ENCODE measurements at regions not wholly inside any gene's neighbourhood (a gene's known extent, or its start where the extent isn't known, plus 50 kb on each side); places are given as distances from the start of the nearest gene placed in this dataset.
"Not testable (repeated sequence)": the region's sequence is repeated elsewhere in the genome, so short reads cannot be mapped to it uniquely, and the experiment has no call there.

GRCh38 chr3:137669519-137670060 is 94.5 kb upstream of the SOX14 start:
- WGBS (ENCODE audit: insufficient coverage, low lambda C conversion rate): no CpG with 5 or more reads among the region's 2 CpGs
- no peaks in the 10 kb centered on the region for H3K9me3 ChIP-seq (ENCODE audit: control insufficient read depth, low read depth, low read length)
- H3K27me3 ChIP-seq (ENCODE audit: control insufficient read depth, insufficient read depth, low read length): no peaks in the 10 kb centered on the region
- no peak for DNase-seq
- H3K4me3 ChIP-seq (ENCODE audit: low read length): no peak overlapping the region
- H3K36me3 ChIP-seq (ENCODE audit: control insufficient read depth, insufficient read depth, low read length): no peaks in the 10 kb centered on the region
- H3K4me1 ChIP-seq (ENCODE audit: control insufficient read depth, insufficient read depth, low read length): no peaks in the 10 kb centered on the region
- H3K27ac ChIP-seq (ENCODE audit: low read length): no peak overlapping the region

GRCh38 chr3:137687181-137687879 is 76.8 kb upstream of the SOX14 start:
- H3K4me3 ChIP-seq (ENCODE audit: low read length): no peak overlapping the region
- H3K27ac ChIP-seq (ENCODE audit: low read length): no peak overlapping the region
- H3K4me1 ChIP-seq (ENCODE audit: control insufficient read depth, insufficient read depth, low read length): no peaks in the 10 kb centered on the region
- no peaks in the 10 kb centered on the region for H3K27me3 ChIP-seq (ENCODE audit: control insufficient read depth, insufficient read depth, low read length)
- WGBS (ENCODE audit: insufficient coverage, low lambda C conversion rate): no CpG with 5 or more reads among the region's 4 CpGs
- no peaks in the 10 kb centered on the region for H3K9me3 ChIP-seq (ENCODE audit: control insufficient read depth, low read depth, low read length)
- no peak for DNase-seq
- no peaks in the 10 kb centered on the region for H3K36me3 ChIP-seq (ENCODE audit: control insufficient read depth, insufficient read depth, low read length)

GRCh38 chr3:137692803-137693431 is 71.2 kb upstream of the SOX14 start:
- Histone ChIP-seq H3K36me3 (ENCODE audit: control insufficient read depth, insufficient read depth, low read length) (no peaks in the 10 kb centered on the region), H3K27me3 (ENCODE audit: control insufficient read depth, insufficient read depth, low read length) (no peaks in the 10 kb centered on the region), H3K4me1 (ENCODE audit: control insufficient read depth, insufficient read depth, low read length) (no peaks in the 10 kb centered on the region), H3K4me3 (ENCODE audit: low read length) (no peak overlapping the region), H3K9me3 (ENCODE audit: control insufficient read depth, low read depth, low read length) (no peaks in the 10 kb centered on the region), H3K27ac (ENCODE audit: low read length) (no peak overlapping the region)
- no CpG with 5 or more reads among the region's 6 CpGs for WGBS (ENCODE audit: insufficient coverage, low lambda C conversion rate)
- DNase-seq: no peak

GRCh38 chr3:137693791-137694190 is 70.3 kb upstream of the SOX14 start:
- Histone ChIP-seq H3K27me3 (ENCODE audit: control insufficient read depth, insufficient read depth, low read length) (no peaks in the 10 kb centered on the region), H3K36me3 (ENCODE audit: control insufficient read depth, insufficient read depth, low read length) (no peaks in the 10 kb centered on the region), H3K9me3 (ENCODE audit: control insufficient read depth, low read depth, low read length) (no peaks in the 10 kb centered on the region), H3K27ac (ENCODE audit: low read length) (no peak overlapping the region), H3K4me3 (ENCODE audit: low read length) (no peak overlapping the region), H3K4me1 (ENCODE audit: control insufficient read depth, insufficient read depth, low read length) (no peaks in the 10 kb centered on the region)
- no peak for DNase-seq
- WGBS (ENCODE audit: insufficient coverage, low lambda C conversion rate): no CpG with 5 or more reads among the region's 2 CpGs

GRCh38 chr3:137694836-137695235 is 69.3 kb upstream of the SOX14 start:
- H3K4me3 ChIP-seq (ENCODE audit: low read length): no peak overlapping the region
- H3K9me3 ChIP-seq (ENCODE audit: control insufficient read depth, low read depth, low read length): no peaks in the 10 kb centered on the region
- H3K27me3 ChIP-seq (ENCODE audit: control insufficient read depth, insufficient read depth, low read length): no peaks in the 10 kb centered on the region
- 80% methylated on average over 1 of the region's 6 CpGs for WGBS (ENCODE audit: insufficient coverage, low lambda C conversion rate)
- no peaks in the 10 kb centered on the region for H3K36me3 ChIP-seq (ENCODE audit: control insufficient read depth, insufficient read depth, low read length)
- DNase-seq: no peak
- no peaks in the 10 kb centered on the region for H3K4me1 ChIP-seq (ENCODE audit: control insufficient read depth, insufficient read depth, low read length)
- no peak overlapping the region for H3K27ac ChIP-seq (ENCODE audit: low read length)

- no peaks in the 10 kb centered on the region for H3K36me3 ChIP-seq (ENCODE audit: control insufficient read depth, insufficient read depth, low read length)
- DNase-seq: no peak
- no peaks in the 10 kb centered on the region for H3K9me3 ChIP-seq (ENCODE audit: control insufficient read depth, low read depth, low read length)
- no peaks in the 10 kb centered on the region for H3K4me1 ChIP-seq (ENCODE audit: control insufficient read depth, insufficient read depth, low read length)
- H3K27me3 ChIP-seq (ENCODE audit: control insufficient read depth, insufficient read depth, low read length): no peaks in the 10 kb centered on the region
- no CpG with 5 or more reads among the region's 6 CpGs for WGBS (ENCODE audit: insufficient coverage, low lambda C conversion rate)
- H3K4me3 ChIP-seq (ENCODE audit: low read length): no peak overlapping the region
- no peak overlapping the region for H3K27ac ChIP-seq (ENCODE audit: low read length)
Observed at GRCh38 chr3:137695351-137695750, 68.8 kb upstream of the SOX14 start.

- H3K36me3 ChIP-seq (ENCODE audit: control insufficient read depth, insufficient read depth, low read length): no peaks in the 10 kb centered on the region
- H3K27me3 ChIP-seq (ENCODE audit: control insufficient read depth, insufficient read depth, low read length): peaks cover 3% of the 10 kb centered on the region
- no peaks in the 10 kb centered on the region for H3K4me1 ChIP-seq (ENCODE audit: control insufficient read depth, insufficient read depth, low read length)
- H3K9me3 ChIP-seq (ENCODE audit: control insufficient read depth, low read depth, low read length): no peaks in the 10 kb centered on the region
- no CpG with 5 or more reads among the region's 3 CpGs for WGBS (ENCODE audit: insufficient coverage, low lambda C conversion rate)
- no peak overlapping the region for H3K4me3 ChIP-seq (ENCODE audit: low read length)
- DNase-seq: no peak
- no peak overlapping the region for H3K27ac ChIP-seq (ENCODE audit: low read length)
Observed at GRCh38 chr3:137709011-137709601, 55.0 kb upstream of the SOX14 start.

GRCh38 chr3:137713965-137714364 is 50.1 kb upstream of the SOX14 start:
- not testable (repeated sequence) for H3K36me3 ChIP-seq (ENCODE audit: control insufficient read depth, insufficient read depth, low read length); H3K27ac ChIP-seq (ENCODE audit: low read length); DNase-seq; H3K9me3 ChIP-seq (ENCODE audit: control insufficient read depth, low read depth, low read length); H3K27me3 ChIP-seq (ENCODE audit: control insufficient read depth, insufficient read depth, low read length); H3K4me1 ChIP-seq (ENCODE audit: control insufficient read depth, insufficient read depth, low read length); H3K4me3 ChIP-seq (ENCODE audit: low read length)
- 100% methylated on average over 2 of the region's 6 CpGs for WGBS (ENCODE audit: insufficient coverage, low lambda C conversion rate)

Data from large intestine (tissue), 3 donors.